ENCODE measurements at regions not wholly inside any gene's neighbourhood (a gene's known extent, or its start where the extent isn't known, plus 50 kb on each side); places are given as distances from the start of the nearest gene placed in this dataset.

GRCh38 chr5:101658433-101658832 lies 637.7 kb downstream of the SLCO4C1 start:
- H3K9me3 ChIP-seq (ENCODE audit: insufficient read depth, low read length), result no peaks in the 10 kb centered on the region
- no peaks in the 10 kb centered on the region for H3K79me2 ChIP-seq (ENCODE audit: insufficient read depth, low read length)
- no peak overlapping the region for H3K4me3 ChIP-seq (ENCODE audit: insufficient read depth, low read length, poor library complexity, severe bottlenecking)
- no peak overlapping the region for H2AFZ ChIP-seq (ENCODE audit: low read depth, low read length, severe bottlenecking)
- no peak overlapping the region for H3K9ac ChIP-seq (ENCODE audit: low read length)
- no peaks in the 10 kb centered on the region for H4K20me1 ChIP-seq (ENCODE audit: low read depth, low read length)
- H3F3A ChIP-seq (ENCODE audit: insufficient read depth), result no peaks in the 10 kb centered on the region
- H3K27ac ChIP-seq (ENCODE audit: low read depth, low read length), result no peak overlapping the region
- TF ChIP-seq CTCF (IDR thresholded peaks at IDR 0.05; ENCODE audit: insufficient read depth, low read length, poor library complexity, severe bottlenecking), result no peak
- no peak for TF ChIP-seq EZH2phosphoT487 (conservative IDR thresholded peaks at IDR 0.05; ENCODE audit: low read length)
- no peaks in the 10 kb centered on the region for H3K27me3 ChIP-seq (ENCODE audit: low read length)
- H3K36me3 ChIP-seq (ENCODE audit: low read length), result no peaks in the 10 kb centered on the region
- no peak overlapping the region for H3K4me2 ChIP-seq (ENCODE audit: low read depth, low read length, poor library complexity, severe bottlenecking)
- no peaks in the 10 kb centered on the region for H3K9me2 ChIP-seq (replicated peaks; ENCODE audit: insufficient read depth, low read length)

GRCh38 chr5:101653996-101654395 lies 642.1 kb downstream of the SLCO4C1 start:
- H3K9me3 ChIP-seq (ENCODE audit: insufficient read depth, low read length), result no peaks in the 10 kb centered on the region
- no peak overlapping the region for H3K4me2 ChIP-seq (ENCODE audit: low read depth, low read length, poor library complexity, severe bottlenecking)
- no peaks in the 10 kb centered on the region for H3K9me2 ChIP-seq (replicated peaks; ENCODE audit: insufficient read depth, low read length)
- H3K79me2 ChIP-seq (ENCODE audit: insufficient read depth, low read length), result no peaks in the 10 kb centered on the region
- H3K27me3 ChIP-seq (ENCODE audit: low read length), result no peaks in the 10 kb centered on the region
- no peaks in the 10 kb centered on the region for H3F3A ChIP-seq (ENCODE audit: insufficient read depth)
- TF ChIP-seq CTCF (IDR thresholded peaks at IDR 0.05; ENCODE audit: insufficient read depth, low read length, poor library complexity, severe bottlenecking), result no peak
- TF ChIP-seq EZH2phosphoT487 (conservative IDR thresholded peaks at IDR 0.05; ENCODE audit: low read length), result no peak
- no peak overlapping the region for H3K9ac ChIP-seq (ENCODE audit: low read length)
- H4K20me1 ChIP-seq (ENCODE audit: low read depth, low read length), result no peaks in the 10 kb centered on the region
- H2AFZ ChIP-seq (ENCODE audit: low read depth, low read length, severe bottlenecking), result no peak overlapping the region
- no peak overlapping the region for H3K4me3 ChIP-seq (ENCODE audit: insufficient read depth, low read length, poor library complexity, severe bottlenecking)
- H3K27ac ChIP-seq (ENCODE audit: low read depth, low read length), result no peak overlapping the region
- no peaks in the 10 kb centered on the region for H3K36me3 ChIP-seq (ENCODE audit: low read length)

DNA sequence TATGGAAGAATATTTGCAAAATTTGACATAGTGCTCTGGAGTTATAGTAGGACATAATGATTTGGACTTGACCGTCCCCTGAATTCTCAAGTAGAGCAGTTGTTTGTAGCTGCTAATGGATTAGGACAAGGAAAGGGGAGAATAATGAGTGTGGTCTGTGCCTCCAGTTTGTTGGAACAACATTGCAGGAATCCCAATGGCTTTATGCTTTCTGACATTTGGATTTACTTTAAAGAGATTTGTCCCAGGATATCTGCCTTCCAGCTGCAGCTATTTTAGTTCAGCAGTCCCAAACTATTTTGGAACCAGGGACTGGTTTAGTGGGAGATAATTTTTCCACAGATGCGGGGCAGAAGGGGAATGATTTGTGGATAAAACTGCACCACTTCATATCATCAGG lies 648.2 kb downstream of the SLCO4C1 start:
- no peak overlapping the region for H3K9ac ChIP-seq (ENCODE audit: low read length)
- H3K9me3 ChIP-seq (ENCODE audit: insufficient read depth, low read length), result no peaks in the 10 kb centered on the region
- H3K36me3 ChIP-seq (ENCODE audit: low read length), result no peaks in the 10 kb centered on the region
- no peaks in the 10 kb centered on the region for H3K27me3 ChIP-seq (ENCODE audit: low read length)
- no peaks in the 10 kb centered on the region for H3K9me2 ChIP-seq (replicated peaks; ENCODE audit: insufficient read depth, low read length)
- H3F3A ChIP-seq (ENCODE audit: insufficient read depth), result no peaks in the 10 kb centered on the region
- no peak overlapping the region for H3K4me2 ChIP-seq (ENCODE audit: low read depth, low read length, poor library complexity, severe bottlenecking)
- H3K79me2 ChIP-seq (ENCODE audit: insufficient read depth, low read length), result no peaks in the 10 kb centered on the region
- H4K20me1 ChIP-seq (ENCODE audit: low read depth, low read length), result no peaks in the 10 kb centered on the region
- no peak overlapping the region for H3K27ac ChIP-seq (ENCODE audit: low read depth, low read length)
- no peak overlapping the region for H2AFZ ChIP-seq (ENCODE audit: low read depth, low read length, severe bottlenecking)
- TF ChIP-seq CTCF (IDR thresholded peaks at IDR 0.05; ENCODE audit: insufficient read depth, low read length, poor library complexity, severe bottlenecking) (no peak), EZH2phosphoT487 (conservative IDR thresholded peaks at IDR 0.05; ENCODE audit: low read length) (no peak)
- H3K4me3 ChIP-seq (ENCODE audit: insufficient read depth, low read length, poor library complexity, severe bottlenecking), result no peak overlapping the region

GRCh38 chr5:101643794-101644193 lies 652.3 kb downstream of the SLCO4C1 start:
- TF ChIP-seq EZH2phosphoT487 (conservative IDR thresholded peaks at IDR 0.05; ENCODE audit: low read length), result no peak
- H2AFZ ChIP-seq (ENCODE audit: low read depth, low read length, severe bottlenecking), result no peak overlapping the region
- no peaks in the 10 kb centered on the region for H3K9me3 ChIP-seq (ENCODE audit: insufficient read depth, low read length)
- H3K4me3 ChIP-seq (ENCODE audit: insufficient read depth, low read length, poor library complexity, severe bottlenecking), result no peak overlapping the region
- no peaks in the 10 kb centered on the region for H3K36me3 ChIP-seq (ENCODE audit: low read length)
- H3K4me2 ChIP-seq (ENCODE audit: low read depth, low read length, poor library complexity, severe bottlenecking), result no peak overlapping the region
- H3F3A ChIP-seq (ENCODE audit: insufficient read depth), result no peaks in the 10 kb centered on the region
- no peaks in the 10 kb centered on the region for H3K27me3 ChIP-seq (ENCODE audit: low read length)
- H3K9me2 ChIP-seq (replicated peaks; ENCODE audit: insufficient read depth, low read length), result no peaks in the 10 kb centered on the region
- no peaks in the 10 kb centered on the region for H3K79me2 ChIP-seq (ENCODE audit: insufficient read depth, low read length)
- H3K27ac ChIP-seq (ENCODE audit: low read depth, low read length), result no peak overlapping the region
- no peak overlapping the region for H3K9ac ChIP-seq (ENCODE audit: low read length)
- no peaks in the 10 kb centered on the region for H4K20me1 ChIP-seq (ENCODE audit: low read depth, low read length)

Data from SU-DHL-6 (cell line).